CD4-positive, alpha-beta T cell treated with Interleukin-17A for 1 hour (primary cell): ENCODE measurements at regions not wholly inside any gene's neighbourhood (a gene's known extent, or its start where the extent isn't known, plus 50 kb on each side); places are given as distances from the start of the nearest gene placed in this dataset.
"Not testable (repeated sequence)": the region's sequence is repeated elsewhere in the genome, so short reads cannot be mapped to it uniquely, and the experiment has no call there.

Experiments
- DNase-seq: peaks from one replicate; pipeline ENCODE4 v3.0.0-alpha.2; 2020

DNA sequence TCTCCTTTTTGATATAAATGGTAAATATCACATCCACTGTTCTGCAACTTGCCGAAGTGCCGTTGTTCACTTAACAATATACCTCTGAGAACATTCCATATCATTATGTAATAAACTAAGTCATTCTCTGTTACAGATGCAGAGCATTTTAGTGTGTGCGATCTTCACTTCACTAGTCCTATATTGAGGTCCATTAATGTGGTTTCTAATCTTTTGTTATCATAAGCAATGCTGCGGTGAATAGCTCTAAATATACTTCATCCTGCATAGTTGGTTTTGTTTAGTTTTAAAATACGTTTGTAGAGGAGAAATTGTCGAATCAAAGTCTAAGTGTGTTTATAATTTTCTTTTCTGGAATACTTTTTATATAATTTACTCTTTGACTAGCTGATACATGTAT is 280.3 kb upstream of the TRIB2 start:
- no peak for DNase-seq

DNA sequence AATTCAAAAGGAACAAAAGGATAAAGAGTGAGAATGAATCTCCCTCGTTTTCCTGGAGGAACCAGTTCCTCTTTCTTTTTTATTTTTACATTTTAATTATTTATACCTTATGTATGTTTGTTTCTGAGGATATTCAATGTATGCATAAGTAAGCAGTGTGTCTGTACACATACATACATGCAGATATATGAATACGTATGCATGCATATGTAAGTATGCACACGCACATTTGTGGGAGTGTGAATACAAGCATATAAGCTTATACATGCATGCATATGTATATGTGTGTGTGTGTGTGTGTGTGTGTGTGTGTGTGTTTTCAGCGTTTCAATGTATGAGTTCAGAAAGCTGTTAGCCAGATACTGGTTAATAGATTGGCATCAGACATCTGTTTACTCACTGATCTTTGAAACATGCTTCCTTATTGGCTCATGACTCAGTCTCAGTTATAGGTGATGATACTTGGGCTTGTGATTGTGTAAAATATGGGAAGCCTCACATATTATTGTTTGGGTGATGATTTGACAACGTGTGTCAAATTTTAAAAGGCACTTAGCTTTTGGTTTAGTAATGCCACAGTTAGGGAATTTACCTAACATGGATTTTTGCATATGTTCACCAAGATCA is 279.7 kb upstream of the TRIB2 start:
- DNase-seq: no peak

DNA sequence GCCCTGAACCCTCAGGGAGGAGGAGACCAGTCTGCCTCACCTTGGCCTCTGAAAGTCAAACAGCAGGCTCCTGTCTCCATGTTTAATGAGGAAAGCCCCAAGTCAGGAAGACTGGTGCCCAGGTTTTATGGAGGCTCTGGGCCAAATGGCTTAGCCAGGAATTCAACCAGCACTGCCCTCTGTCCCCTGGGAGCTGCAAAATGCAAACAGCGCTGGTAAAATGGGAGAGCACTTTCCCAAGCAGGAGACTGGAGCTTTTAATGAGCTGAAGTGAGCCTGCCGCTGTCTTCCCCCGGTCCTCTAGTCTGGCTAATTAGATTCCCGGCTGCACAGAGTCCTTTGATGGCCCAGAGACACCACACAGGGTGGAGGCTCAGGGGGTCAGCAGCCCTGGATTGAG is 276.0 kb upstream of the TRIB2 start:
- no peak for DNase-seq

DNA sequence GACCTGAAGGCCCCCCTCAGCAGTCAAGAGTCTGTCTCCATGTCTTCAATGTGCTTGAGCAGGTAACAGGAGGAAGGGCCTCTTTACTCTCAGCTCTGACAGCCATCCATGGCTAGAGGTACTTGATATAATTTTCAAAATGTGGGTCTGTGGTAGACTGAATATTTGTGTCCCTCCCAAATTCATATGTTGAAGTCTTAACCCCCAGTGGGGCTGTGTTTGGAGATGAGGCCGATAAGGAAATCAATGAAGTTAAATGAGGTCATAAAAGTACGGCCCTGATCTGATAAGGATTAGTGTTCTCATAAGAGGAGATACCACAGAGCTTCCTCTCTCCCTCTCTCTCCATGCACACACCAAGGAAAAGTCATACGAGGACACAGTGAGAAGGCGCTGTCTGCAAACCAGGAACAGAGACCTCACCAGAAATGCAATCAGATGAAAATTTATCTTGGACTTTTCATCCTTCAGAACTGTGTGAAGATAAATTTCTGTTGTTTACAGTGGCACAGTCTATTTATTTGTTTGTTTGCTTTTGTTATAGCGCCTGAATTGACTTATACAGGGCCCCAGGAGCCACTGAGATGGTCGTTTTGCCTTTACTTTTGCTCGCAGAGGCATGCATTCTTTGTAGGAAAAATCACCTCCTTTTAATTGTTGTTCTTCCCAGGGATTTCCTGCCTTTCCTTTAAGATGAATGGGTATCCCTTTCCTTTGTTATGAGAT is 274.8 kb upstream of the TRIB2 start:
- DNase-seq: peak; percentile 27

DNA sequence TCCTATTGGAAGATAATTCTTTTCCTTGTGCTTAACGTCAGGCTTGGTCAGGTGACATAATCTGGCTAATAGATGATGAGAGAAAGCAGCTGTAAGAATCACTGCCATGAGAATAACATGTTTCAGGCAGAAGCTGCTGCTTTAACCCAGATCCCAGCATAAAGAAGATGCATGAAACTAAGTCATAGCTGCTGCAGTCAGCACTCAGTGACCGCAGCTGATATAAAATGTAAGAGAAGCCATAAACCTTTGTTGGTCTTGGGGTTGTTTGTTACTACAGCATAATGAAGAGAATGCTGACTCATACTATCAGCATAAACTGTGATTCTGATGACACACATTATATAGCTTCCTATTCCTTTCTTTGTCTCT is 274.3 kb upstream of the TRIB2 start:
- no peak for DNase-seq

DNA sequence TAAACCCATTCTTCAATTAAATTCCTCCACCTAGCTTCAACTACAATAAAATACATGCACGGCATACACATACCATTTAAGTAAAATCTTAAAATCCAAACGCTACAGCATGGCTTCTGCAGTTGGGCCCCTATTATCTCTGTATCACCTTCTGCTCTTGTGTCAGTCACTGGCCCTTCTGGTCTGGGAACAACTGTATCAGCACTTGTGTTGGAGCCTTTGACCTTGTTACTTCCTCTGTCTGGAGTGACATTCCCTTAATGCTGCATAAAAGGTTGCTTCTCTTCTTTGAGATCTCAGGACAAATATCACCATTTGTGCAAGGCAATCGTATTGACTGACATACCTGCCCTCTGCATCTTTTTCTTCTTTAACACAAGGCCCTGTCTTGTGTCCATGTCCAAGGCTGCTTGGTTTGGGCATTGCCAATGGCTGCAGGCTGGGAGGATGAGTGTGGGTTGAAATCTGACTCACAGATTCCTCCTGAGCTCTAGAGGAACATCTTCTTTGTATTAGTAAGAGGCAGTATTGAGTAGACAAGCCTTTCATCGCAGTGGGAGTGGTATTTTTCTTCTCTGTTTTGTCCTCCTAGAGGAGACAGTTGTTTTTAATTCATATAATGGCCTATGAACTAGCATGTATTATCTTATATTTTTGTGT is 267.8 kb upstream of the TRIB2 start:
- DNase-seq: no peak

DNA sequence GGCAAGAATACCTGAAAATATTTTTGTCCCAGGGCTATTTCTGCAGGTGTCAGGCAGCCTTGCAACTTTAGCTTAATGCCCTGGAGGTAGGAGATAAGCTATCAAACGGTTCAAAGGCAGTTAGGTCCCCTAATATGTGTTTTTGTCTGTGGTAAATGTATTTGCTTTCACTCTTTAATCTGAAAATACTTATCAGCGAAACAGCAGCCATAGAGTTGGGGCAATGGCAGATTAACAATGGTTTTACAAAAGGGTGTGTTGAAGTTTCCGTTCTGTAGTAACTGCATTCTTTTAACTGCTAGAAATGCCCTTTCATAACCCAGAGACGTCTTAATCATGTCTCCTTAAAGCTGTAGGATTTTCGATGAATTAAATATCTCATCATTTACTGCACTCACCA is 265.0 kb upstream of the TRIB2 start:
- DNase-seq: peak; percentile 20

DNA sequence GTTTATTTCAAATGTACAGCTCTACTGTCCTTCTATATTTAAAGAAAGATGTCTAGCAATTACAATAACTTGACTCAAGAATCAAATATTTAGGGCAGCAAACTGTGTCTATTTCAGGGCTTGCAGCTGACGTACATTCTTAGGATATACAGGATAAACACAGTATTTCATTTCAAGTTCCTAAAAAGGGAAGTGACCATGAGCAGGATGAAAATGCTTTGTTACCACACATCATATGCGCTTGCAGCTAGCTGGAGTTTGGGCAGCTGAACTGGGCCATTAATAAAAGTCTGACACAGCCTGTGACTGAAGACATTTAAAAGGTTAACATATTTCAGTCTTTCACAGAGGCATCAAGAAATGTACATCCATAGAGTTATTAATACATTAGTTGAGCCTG is 264.6 kb upstream of the TRIB2 start:
- DNase-seq: no peak

DNA sequence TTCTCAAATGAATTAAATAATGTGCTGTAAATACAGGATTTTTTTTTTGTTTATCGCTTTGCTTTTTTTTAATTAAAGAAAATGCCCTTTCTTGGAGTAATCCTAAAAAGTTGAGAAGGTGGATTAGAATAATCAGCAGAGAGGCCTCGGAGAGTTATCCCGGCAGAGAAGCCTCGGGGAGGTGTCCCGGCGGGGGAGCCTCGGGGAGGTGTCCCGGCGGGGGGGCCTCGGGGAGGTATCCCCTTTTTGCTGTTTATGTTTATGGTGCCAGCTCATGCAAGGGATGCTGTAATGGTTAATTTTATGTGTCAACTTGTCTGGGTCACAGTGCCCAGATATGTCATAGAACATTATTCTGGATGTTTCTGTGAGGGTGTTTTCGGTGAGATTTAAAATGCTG is 263.0 kb upstream of the TRIB2 start:
- DNase-seq: no peak

DNA sequence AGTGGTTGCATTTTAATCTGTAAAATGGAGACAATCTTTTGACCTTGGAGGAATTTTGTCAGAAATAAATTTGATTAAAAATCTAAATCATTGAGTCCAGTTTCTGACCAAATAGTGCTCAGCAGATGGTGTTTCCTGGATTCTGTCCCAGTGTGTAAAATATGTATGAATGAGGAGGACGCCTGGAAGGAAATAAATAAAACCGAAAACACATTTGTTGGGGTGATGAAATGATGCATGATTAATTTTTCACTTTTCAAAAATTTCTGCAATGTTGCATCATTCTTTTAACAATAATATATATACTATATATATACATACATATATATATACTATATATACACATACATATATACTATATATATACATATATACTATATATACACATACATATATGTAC is 261.1 kb upstream of the TRIB2 start:
- DNase-seq: no peak

DNA sequence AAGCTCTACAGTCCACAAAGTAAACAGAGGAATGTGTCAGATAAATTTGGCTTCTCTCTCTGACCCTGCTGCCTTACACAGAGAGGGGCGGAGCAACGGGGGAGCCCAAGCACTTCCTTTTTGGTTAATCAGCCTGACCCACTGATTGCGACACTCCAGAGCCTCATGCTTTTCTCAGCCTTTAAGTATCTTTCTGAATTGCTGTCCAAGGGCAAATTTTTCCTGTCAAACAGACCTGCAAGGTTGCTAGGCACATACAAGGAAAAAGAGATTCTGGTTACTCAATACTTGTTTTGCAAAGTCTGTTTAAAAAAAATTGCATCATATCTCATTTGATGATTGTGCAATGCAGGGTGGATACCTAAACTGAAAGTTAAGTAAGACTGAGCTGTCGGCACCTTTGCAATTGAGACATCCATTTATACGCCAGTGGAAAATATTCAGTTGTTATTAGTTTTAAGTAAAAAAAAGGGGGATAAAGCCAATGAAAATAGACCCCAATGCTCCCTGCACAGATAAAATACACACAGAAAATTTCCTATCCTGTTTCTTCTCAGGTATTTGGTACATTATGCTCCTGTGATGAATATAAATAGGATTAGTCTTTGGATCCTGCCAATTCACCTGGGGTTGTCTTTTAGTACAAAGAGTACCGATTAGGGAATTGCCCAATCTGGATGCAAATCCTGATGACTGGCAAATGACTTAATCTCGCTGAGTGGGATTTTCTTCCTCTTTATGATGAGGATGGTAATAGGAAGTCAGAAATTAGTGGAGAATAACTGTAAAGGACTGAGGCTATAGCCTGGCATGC is 260.2 kb upstream of the TRIB2 start:
- DNase-seq: peak; percentile 68

DNA sequence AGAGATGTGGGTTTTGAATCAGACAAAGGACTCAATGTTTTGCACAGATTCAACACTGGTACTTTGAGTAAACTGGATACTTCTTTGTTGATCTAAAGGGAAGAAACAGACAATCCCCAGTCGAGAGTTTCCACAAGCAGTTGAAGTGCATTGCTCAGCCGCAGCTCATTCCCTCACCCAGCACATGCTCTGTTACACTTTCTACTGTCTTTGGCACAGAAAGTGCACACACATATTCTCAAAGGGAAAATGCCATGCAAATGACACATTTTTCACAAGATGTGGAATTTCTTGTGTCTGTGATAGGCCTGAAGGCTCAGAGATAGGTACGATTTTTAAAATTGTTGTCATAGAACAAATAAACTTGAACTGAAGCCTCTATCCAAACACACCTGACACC is 258.9 kb upstream of the TRIB2 start:
- DNase-seq: no peak

DNA sequence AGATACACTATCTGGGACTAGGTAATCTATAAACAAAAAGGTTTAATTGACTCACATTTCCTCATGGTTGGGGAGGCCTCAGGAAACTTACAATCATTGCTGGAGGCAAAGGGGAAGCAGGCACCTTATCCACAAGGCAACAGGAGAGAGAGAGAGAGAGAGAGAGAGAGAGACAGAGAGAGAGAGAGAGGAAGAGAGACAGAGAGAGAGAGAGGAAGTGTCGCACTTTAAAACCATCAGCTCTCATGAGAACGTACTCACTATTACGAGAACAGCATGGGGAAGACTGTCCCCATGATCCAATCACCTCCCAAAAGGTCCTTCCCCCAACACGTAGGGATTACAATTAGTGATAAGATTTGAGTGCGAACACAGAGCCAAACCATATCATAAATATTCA is 253.5 kb upstream of the TRIB2 start:
- DNase-seq: no peak

DNA sequence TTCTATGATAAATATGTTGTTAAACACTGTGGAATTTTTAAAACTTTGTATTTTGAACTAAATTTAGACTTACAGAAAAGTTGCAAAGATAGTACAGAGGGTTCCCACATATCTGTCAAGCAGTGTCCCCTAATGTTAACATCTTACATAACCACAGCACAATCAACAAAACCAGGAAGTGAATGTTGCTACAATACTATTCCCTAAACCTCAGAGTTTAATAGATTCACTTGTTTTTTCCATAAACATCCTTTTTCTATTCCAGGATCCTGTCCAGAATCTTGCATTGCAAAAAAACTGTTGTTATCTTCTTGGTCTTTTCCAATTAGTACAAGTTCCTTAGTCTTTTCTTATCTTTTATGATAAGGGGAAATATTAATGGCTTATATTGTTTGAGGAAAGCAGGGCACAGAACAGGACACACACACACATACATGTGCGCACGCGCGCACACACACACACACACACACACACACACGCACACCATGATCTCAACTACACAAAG is 251.1 kb upstream of the TRIB2 start:
- no peak for DNase-seq

DNA sequence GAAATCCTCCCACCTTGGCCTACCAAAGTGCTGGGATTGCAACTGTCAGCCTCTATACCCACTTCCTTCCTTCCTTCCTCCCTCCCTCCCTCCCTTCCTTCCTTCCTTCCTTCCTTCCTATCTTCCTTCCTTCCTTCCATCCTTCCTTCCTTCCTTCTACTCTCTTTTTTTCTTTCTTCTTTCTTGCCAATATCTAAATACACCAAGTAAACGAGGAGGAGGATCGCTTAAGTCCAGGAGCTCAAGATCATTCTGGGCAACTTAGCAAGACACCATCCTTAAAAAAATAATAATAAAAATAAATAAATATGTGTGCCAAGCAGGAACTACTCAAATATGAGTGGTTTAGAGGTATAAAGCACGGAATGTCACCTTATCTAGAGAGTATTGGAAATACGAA is 249.4 kb upstream of the TRIB2 start:
- no peak for DNase-seq

DNA sequence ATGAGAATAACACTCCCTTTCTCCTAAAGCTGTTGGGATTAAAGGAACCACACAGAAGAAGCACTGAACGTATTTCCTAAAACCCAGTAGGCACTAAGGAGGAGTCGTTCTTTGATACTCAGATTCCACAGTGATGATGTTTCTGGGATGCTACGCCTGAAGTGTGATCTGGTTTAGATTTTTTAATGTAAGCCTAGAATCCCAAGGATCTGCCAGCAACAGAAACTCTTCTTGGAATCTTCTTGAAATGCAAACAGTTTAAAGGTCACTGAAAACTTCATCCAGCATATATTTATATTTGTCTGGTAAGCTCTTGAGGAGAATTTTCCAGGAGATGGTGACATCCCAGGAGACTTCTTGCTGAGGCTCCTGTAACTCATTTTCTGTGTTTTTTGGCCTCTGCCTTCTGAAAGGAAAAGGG is 247.6 kb upstream of the TRIB2 start:
- DNase-seq: no peak

DNA sequence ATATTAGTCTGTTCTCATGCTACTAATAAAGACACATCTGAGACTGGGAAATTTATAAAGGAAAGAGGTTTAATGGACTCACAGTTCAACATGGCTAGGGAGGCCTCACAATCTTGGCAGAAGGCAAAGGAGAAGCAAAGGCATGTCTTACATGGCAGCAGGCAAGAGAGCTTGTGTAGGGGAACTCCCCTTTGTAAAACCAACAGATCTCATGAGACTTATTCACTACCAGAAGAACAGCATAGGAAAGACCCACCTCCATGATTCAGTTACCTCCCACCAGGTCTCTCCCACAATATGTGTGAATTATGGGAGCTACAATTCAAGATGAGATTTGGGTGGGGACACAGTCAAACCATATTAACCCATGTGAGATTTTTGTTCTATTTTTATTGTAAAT is 244.5 kb upstream of the TRIB2 start:
- DNase-seq: not testable (repeated sequence)

DNA sequence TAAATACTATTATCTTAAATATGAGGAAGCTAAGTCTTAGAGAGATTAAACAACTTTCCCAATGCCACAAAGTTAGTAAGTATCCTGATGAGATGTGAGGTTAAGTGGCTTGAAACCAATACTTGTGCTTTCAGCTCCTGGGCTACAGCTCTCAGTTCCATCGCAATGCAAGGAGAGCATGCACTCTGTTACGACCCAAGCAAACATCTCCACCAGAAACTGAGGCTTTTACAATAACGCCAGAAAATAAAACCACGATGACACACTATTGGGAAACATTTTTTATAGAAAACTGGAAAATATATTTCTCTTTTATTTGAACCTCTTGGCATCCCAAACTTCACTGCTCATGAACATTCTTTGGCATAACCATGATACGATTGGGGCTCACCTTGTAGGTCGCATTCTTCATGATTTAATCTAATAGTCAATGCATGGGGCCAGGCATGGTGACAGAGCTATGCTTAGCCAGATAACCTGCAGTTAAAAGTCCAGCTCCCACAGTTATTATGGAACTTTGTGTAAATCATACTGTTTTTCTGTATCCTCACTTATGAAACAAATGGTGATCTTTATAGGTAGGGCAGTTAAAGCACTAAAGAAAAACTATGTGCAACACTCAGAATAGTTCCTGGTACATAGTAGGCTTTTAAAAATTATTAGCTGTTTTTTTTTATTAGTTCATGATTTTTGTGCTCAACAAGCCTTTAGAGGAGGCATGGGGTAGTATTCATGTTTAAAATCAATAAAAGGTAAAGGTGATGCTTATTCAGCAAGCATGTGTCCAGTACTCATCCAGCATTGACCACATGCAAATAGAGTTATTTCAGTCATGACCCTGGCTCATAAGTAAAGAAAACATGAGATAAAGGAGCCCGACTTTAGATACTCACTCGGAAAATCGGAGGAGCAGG is 238.3 kb upstream of the TRIB2 start:
- DNase-seq: no peak

DNA sequence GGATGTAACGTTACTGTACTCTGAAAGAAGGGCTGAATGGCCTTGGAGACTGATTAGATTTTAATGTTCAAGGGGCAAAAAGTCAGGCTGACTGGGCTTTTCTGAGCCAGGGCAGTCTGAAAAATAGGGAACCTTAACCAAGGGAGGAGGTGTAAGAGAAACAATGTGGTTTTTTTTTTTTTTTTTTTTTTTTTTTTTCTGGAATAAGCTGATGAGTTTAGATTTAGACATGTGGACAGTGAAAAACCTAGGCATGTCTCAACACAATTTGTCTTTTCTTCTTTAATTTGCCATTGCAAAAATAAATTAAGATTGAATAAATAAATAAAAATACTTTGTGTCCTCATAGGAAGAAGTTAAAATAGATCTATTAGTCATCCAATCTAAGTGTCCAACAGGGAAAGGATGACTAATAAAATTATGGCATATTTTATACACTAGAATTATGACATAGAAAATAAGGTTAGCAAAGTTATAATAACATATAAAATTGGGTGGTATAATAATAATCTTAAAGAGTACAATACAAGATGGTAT is 237.6 kb upstream of the TRIB2 start:
- no peak for DNase-seq

DNA sequence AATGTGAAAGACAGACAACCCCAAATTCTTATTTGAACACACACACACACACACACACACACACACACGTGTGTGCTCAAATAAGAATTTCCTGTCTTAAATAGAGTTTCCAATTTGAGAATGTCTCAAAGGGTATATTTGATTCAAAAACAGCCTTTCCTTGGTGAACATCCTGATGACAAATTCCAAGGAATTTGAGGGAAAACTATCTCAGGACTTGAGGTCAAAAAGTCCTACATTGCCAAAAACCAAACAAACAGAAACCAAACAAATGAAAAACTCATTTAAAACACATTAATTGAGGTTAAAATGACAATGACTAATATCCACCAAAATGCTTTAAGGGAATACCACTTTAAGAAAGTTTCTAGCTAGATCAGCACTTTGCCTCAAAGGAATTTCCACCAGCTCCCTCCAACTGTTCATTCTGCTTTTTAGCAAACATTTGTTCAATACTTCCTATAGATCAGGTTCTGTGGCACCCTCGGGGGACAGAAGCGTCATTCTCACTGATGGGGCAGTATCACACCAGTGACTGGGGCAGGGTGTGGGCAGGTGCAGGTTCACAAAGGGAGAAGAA is 232.1 kb upstream of the TRIB2 start:
- DNase-seq: no peak
